LoVo (cell line): ENCODE measurements at regions not wholly inside any gene's neighbourhood (a gene's known extent, or its start where the extent isn't known, plus 50 kb on each side); places are given as distances from the start of the nearest gene placed in this dataset.

Experiments
- DNase-seq: peaks from one replicate; pipeline ENCODE4 v3.0.0-alpha.2; 2016; ENCODE audit warnings: low spot score

DNA sequence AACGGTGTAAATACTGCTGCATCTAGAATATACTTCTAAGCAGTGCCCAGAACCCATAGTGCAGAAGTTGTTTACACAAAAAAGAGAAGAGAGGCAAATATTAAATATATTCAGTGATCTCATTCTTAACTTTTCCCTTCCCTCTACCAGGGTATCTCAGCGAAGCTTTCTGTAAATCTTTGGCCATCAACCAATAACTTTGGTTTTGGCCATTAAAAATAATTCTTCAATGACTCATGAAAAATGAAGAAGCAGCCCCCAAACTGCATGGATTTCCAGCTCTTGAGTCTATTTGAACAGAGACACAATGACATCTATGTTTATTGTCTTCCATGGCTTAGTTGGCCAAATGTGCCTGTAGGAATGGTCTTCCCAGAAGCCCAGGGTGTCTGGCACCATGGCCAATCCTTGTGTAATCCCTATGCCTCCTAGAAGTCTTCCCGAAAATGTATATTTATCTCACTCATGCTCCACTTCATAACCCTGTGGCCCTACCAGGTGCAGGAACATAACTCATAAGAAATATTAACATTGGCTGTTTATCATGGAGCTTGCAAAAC, 646.6 kb downstream of the TOX3 start:
- no peak for DNase-seq

DNA sequence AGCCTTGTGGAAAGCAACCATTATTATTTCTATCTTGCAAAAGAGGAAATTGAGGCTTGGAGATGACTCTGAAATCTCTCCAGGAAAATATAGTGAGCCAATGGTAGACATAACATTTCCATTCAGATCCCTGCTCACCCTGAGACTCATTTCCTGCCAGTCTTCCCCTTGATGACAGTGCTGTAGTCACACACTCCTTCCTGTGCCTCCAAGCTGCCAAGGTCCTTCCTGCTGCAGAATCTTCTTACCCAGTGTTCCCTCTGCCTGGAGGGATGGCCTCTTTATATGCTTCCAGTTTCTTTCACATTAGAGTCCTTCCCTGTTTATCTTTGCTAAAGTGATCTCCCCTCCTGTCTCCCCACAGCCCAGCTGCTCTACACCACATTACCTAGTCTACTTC, 648.1 kb downstream of the TOX3 start:
- DNase-seq = no peak

DNA sequence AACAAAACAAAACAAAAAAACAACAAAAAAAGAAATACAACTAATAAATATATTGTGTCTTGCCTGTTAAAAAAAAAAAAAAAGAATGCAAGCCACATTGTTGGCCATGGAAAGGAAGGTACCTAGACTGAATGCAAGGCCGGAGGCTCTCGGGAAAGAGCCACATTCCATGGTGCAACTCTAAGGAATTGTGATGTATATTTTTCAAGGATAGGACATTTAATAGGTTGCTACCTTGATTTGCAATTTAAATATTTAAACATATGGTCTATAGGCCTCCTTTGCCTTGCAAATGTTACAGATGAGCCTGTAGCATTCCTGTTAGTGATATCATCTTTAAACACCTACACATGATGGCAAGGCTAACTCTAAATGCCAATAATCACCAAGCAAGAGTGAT, 650.9 kb downstream of the TOX3 start:
- no peak for DNase-seq

DNA sequence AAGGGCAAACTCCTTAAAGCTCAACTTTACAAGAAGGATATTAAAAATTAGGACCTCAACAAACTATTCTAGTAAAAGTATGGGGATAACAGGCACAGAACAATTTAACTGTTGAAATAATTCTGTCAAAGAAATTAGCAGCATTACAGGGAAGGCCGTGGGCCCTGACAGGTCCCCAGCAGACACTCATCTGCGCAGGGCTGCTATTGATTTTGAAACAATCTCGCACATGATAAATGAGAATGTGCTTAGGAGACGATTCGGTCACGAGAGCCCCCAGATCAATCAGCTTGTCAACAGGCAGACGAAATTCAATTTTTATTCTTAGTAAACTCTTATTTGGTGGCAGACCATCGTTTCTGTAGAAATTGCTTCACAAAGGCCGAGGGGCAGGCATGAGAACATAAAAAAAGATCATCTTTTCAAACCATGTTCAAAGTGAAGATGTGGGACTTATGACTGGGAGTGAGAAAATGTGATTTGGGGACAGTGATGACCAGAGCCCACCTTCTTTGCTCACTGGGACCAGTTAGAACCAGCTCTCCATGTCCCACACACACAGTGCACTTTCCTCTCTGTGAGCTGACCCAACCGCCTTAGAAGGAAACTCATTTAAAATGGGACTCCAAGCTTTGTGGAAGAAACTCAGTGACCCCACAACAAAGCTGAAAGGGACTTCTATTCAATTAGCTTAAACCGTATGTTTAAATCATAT, 654.5 kb downstream of the TOX3 start:
- no peak for DNase-seq

DNA sequence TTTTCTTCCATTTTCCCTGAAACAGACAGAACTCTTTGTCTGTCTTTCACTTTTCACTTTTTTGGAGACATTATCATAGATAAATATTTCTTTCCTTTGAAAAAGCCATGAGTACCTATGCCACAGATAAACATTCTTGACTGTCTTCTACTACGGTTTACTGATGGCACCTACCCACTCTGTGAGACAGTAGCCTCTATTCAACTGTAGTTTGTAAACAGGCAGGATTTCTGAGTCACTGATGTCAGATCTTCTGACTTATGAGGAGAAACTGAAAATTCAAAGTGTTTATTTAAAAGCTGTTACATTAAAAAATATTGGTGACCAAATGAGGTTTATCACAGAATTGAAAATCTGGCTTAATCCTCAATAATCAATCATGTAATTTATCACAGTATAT, 658.4 kb downstream of the TOX3 start:
- no peak for DNase-seq

DNA sequence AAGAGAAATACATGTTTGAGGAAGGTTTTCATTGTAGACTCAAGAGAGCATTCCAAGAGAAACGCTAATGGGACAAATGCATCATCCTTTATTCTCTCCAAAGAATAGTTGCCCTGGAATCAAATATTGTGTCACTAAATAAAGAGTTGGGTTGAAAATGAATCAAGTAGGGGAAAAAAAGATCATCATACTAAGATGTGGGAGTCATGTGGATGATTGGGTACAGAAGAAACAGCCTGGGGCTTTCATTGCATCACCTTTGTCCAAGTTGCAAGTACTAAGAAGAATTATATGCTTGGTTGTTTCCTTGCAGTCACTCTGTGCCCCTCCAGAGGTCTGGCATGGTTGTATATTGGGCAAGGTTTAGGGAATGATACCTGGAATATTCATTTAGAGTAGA, 658.9 kb downstream of the TOX3 start:
- no peak for DNase-seq

DNA sequence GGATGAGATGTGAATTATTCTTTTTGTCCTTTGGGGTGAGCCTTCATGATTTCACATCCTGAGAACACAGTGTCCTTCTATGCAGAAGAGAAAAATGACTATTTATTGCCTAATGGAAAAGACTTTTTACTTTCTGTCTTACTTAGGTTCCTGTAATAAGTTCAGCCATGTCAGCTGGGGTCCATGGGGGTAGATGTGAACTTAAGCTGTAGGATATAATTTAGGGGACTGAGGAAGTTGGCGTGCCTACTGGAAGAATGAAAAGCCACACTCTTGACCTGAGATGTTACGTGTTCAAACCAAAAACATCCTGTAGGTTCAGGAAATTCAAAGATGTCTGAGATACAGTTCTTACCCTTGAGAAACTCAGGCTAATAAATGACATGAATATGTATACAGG, 660.5 kb downstream of the TOX3 start:
- no peak for DNase-seq

DNA sequence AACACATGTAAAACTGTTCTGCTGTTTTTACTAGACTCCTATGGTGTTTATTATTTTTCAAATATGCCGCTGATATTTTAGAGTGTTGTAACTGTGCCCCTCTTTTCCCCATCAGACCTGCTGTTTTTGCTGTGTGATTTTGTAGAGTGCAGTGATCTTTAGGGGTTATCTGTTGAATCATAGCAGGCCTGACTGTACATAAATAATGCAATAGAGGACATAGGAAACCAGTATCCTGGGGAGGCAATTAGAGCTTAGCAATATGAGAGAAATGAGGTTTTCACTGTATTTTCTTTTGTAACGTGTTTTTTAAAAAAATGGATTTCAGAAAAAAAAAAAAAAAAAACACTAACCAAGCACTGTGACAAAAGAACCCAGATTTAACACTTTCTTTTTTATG, 662.2 kb downstream of the TOX3 start:
- DNase-seq = no peak

DNA sequence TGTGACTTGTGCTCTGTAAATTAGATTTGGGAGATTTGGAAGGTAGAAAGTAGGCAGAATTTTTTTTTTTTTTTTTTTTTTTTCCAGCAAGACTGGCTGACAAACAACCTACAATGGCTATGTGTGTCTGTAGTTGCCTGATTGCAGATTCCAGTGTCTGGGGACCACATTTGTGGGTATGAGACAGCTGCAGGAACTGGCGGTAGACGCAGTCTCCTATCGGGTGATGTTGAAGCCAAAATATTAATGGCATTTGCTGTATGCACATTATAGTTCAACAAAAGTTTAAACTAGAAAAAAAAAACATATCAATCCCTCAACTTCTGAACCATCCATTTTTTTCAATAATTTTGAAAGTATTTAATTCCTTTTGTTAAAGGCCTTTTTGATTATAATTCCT, 665.2 kb downstream of the TOX3 start:
- DNase-seq = no peak

DNA sequence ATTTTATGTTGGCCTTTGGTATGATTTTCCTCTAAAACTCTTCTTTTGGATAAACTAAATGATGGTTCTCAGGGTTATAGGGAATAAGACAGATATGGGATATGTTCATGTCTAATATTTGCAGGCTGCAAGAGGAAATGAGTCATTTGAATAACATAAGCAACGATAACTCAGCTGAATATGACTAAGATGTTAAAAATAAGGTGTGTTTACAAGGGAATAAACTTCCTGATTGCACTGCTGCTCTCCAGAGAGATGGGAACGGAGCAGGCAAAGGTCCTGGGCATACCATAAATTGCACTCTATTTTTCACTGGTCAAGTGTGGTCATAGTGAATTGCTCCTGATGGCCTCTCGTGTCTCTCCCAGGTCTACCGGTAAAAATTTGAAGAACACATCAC, 666.2 kb downstream of the TOX3 start:
- DNase-seq = peak; percentile 68

DNA sequence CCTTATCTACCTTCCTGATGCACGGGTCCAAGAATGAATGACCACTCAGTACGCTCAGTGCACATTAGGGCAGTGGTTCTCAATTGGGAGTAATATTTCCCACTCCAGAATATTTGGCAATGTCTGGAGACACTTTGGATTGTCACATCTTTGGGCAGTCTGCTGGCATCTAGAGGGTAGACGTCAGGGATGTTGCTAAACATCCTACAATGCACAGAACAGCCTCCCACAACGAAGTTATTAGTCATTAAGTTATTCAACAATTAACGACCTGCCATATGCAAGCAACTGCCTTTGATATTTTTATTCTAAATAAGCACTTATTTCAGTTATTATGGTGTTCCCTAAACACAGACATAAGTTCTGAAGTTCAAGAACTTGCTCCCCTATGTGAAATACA, 669.3 kb downstream of the TOX3 start:
- no peak for DNase-seq

DNA sequence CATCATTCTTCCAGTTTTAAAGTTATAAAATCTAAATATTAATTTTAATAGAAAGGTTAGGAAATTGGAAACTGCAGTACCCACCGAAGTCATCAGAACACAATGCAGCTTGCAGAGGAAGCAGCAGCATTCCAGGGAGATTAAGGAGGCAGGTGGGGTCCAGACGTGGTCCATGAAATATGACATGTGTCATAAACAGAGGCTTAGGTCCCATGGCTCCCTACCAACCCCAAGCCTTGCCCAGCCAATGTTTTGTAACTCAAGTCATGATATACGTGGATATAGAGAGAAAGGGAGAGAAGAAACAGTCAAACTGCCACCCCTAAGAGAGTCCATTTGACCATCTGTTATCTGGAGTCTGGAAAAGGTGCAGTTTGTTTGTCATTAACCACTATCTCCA, 670.0 kb downstream of the TOX3 start:
- no peak for DNase-seq

DNA sequence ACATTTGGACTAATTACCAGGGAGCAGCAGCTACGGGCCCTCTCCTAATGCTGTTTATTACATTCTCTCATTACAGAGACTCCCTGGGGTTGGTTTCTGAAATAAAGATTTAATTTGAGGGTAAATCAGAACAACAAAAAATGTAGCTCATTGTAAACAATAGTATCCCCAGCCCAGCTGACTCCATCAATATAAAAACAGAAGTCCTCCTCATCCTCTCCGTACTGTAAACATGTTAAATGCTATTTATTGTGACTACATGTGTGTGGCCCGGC, 670.4 kb downstream of the TOX3 start:
- DNase-seq = no peak

DNA sequence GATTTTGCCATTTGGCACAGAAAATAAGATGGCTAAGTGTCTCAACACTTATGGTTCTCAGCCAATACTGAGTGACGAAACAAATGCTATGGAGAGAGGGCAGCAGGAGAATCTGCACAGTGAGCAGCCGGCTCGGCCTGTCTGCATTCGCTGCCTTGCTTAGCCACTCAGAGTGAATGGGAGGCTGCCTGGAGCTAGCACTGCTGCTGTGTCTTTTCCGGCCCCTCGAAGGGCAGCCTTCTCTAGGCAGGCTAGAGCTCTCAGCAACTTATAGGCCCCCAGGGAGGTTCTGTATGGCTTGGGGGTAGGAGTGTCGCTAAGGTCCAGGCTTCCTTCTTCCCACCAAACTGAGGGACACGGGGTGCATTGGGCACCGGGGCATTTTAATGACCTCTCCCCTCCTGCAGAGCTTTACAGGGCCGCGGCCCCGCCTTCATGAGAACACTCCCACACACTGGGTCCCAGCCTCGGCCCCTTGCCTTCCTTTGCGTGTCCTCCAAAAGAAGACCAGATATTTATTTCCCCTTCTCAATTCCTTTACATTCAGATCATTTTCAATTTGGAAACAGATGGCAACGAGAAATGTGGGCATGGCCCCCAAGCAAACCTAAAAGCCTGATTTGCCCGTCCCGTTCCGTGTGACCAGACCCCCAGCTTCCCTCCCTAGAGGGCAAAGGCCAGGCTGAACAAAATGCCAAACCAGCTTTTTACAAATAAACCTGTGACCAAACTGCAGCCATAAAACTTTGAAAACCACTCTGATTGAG, 670.9 kb downstream of the TOX3 start:
- no peak for DNase-seq

DNA sequence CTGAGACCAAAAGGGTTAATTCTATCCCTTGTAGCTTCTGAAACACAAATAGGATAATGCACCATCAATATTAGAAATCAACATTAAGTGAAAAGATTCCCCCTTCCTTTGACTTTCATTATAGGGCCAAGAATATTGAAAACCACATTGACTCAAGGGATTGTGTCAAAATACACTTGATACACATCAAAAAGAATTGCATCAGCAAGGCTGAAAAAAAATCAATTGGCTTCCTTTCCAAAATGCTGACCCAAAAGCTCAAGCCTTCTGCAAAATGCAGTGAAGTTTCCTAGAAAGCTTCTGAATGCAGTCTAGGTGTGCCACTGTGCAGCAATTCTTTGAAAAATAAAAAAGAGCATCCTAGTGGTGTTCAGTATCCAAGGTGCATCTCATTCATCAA, 674.4 kb downstream of the TOX3 start:
- no peak for DNase-seq

DNA sequence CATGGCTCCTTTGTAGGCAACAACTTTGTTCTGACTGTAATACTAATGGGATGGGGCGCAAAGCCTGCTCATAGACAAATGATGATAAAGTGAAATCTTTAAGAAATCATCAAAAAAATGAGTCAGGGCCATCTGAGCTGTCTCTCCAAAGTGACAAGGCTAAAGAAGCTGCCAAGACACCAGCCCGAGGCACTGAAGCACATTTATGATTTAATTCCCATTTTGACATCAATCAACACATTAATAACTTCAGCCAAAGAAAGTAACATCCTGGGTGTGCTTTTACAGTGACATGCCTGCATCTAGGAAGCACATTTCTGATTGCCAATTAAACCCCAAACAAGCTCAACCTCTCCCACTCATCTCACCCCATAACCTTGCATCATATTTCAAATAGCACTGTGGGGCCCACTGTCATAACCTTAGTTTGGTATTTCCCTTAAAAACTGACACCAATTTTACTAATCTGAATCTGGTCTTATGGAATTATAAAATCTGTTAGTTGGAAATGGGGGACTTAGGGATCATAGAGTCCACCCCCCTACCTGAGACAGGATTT, 676.6 kb downstream of the TOX3 start:
- DNase-seq = no peak

DNA sequence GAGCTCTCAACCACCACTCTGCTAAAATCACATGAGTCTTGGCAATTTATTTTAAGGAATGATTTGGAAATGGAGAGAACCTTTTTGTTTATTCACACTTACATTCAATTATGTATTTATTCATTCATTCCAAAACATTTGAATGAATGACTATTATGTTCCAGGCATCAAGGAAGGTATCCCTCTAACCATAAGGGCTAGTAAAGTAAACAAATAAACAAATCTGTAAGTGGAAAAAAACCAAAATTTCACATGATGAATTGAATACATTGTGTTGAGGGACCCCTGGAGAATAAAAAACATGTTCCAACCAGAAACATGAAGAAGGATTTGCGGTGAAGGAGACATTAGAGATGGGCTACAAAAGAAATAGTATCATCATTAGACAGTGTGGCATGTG, 677.8 kb downstream of the TOX3 start:
- DNase-seq = no peak

DNA sequence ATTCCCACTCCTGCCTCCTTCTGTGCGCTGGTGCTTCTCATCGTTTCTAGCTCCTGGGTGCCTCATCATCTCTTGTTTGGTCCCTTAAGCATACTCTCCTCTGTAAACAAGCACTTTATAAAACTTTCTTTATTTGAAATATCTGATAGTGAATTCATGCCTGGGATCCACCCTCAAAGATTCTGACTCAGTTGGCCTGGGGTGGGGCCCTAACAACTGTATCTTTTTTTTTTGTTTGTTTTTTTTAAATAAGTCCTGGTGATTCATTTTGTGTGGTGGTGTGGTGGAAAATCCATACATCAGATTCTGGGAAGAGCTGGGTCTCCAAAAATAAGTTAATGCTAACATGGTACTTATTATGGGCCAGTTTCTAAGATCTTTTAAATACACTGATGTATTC, 678.3 kb downstream of the TOX3 start:
- DNase-seq = no peak

DNA sequence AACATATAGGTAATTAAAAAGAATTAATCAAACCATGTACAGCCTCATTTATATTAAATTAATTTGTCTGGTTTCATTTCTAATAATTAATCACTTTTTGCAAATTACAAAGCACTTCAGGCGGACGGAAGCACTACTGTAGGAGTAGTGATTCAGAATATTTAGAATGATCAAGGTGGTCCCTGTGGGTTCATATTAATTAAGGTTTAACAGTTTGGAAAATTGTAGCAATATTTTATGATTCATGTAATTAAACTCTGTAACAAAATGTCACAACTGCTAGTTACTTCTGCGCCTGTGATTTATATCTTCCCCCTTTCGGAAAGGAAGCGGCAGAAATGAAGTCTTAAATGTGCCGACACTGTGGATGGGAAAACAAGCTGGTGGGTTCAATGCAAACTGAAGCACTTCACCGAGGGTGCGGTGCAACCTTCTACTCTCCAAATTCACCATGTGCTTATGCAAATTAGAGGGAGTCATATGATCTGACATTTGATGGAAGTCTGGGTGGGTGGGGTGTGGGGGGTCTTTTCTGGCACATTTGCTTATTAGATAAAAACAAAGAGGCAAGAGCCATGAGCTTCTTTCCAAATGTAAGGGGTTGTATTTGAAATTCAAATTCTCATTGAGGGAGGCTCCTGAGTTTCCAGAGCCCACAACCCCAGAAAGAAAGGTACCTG, 679.4 kb downstream of the TOX3 start:
- DNase-seq = no peak

DNA sequence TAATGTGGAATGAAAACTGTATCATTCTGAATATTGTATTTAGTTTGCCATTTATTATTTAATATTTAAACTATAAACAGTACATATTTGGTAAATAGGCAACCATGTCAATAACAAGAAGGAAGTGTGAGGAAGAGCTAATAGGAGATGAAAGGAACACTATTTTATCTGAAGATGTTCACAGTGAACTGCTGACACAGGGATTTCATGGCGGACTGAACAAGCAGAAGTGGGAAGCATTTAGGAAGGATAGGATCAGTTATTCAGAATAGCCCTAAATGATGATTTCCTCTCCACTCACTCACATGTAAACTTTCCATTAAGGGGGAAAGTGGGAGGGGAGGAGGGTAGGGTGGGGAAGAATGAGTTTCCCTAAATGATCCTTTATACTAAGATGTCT, 682.4 kb downstream of the TOX3 start:
- no peak for DNase-seq

DNA sequence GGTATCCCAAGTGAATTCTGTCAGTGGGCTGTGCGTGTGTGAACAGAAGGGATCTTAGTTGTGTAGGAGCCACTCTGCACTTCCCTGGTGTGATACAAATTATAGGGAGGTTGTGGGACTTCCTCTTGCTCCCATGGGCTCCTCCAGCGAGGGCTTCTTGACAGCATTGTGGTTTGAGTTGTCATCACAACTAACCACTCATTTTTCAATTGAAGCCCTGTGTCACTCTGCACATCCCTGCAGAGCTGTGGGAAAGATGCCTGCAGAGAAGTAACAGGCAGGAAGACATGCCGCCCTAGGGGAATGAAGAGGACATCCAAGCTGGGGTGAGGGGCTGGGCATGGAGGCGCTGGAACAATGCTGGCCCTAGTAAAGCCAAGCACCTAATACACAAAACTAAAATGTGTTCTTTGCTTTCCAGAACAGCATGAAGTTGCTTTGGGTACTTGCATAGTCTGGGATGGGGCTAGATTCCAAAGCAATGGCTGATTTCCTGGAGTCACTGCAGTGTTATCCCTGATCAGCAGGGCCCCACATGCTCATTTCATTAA, 692.5 kb downstream of the TOX3 start:
- no peak for DNase-seq

DNA sequence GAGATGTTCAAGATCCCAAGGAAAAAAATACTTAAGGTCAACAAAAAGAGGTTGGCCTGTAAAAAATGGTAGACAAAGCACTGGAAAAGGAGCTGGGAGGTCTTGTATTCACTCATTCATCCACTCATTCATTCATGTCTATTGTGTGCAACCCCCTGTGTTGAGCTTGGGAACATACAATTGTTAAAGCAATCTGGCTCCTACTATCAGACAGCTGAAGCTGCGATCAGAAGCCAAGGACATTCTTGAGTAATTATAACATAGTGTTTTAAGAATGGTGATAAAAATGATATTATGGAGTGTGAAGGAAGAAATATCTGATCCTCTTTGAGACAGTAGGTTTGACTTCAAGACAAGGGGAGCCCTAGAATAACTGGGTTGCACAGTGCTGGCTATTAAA, 693.4 kb downstream of the TOX3 start:
- DNase-seq = no peak

DNA sequence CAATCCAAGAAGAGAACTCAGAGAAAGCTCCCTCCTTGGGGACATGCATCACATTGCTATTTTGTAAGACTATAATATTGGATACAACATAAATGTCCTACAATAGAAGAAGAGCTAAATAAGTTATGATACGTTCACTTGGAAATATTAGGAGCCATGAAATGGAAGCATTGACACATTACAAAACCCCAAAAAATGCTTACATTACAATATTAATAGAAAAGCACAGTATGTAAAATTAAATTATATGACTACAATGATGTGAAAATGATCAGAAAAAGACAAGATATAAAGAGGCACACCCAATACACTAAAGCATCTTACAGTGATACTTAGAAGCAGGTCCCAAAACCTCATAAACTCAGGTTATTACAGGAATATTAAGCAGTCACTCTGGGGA, 694.1 kb downstream of the TOX3 start:
- no peak for DNase-seq
